Activated CD4-positive, alpha-beta T cell treated with anti-CD3 and anti-CD28 coated beads, Interleukin-2, amount 50 U/mL, for 16 hours (primary cell): ENCODE measurements at regions not wholly inside any gene's neighbourhood (a gene's known extent, or its start where the extent isn't known, plus 50 kb on each side); places are given as distances from the start of the nearest gene placed in this dataset.
"Not testable (repeated sequence)": the region's sequence is repeated elsewhere in the genome, so short reads cannot be mapped to it uniquely, and the experiment has no call there.

Experiments
- DNase-seq: peaks from one replicate; pipeline ENCODE4 v3.0.0-alpha.2; 2020

DNA sequence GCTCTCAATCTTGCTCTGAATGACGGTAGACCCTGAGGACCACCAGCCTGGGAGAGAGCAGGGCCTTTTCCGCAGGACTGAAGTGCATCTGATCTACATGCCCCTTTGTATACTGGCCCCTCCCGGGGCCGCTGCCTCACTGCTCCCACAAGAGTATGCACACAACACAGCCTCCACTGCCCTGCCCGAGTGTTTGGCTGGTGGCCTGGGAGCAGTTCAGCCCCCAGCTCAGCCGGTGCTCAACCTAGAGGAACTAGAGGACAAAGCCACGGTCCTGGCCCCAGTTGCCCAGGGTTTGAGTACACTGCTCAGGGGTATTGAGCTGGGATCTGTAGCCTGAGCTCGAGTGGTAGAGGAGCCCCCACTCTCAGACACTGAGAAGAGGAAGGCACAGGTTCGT, 118.9 kb upstream of the CAB39 start:
- DNase-seq = no peak

DNA sequence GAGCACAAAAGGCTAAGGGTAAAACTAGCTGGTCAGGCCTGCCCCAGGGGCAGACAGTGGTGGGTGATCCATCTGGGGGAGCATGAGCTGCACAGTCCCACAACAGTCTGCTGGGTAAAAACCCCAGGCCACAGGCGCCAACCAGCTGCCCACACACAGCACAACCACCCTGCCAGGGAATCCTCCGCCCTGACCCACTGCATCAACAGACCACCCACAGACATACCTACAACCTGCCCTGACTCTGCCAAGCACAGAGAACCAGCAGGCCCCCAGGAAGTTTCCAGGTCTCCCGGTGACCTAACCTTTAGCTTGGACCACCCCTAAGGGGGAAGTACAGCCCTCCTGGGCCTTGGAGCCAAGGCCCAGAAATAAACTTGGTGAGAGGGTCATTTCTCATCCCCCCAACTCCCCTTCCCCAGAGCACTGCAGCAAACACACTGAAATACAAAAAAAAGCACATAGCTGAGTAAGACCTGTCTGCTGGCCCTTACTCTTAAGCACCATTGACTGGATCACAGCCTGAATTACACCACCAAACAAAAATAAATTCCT, 118.3 kb upstream of the CAB39 start:
- DNase-seq = no peak

DNA sequence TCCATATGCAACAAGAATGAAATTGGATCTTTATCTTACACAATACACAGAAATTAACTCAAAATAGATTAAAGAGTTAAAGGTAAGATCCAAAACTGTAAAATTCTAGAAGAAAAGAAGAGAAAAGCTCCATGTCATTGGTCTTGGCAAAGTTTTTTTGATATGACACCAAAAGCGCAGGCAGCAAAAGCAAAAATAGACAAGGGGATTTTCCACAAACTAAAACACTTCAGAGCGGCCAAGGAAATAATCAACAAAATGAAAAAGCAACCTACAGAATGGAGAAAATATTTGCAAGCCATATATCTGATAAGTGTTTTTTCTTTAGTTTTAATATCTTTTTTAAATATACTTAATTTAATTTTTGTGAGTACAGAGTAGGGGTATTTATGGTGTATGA, 112.8 kb upstream of the CAB39 start:
- DNase-seq = no peak

DNA sequence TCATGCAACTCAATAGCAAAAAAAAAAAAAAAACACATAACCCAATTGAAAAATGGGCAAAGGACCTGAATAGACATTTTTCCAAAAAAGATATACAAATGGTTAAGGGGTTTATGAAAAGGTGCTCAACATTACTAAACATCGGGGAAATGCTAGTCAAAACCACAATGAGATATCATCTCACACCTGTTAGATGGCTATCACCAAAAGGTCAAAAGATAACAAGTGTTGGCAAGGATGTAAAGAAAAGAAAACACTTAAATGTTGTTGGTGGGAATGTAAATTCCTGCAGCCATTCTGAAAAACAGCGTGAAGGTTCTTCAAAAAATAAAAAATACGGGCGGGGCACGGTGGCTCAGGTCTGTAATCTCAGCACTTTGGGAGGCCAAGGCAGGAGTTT, 112.4 kb upstream of the CAB39 start:
- DNase-seq = no peak

DNA sequence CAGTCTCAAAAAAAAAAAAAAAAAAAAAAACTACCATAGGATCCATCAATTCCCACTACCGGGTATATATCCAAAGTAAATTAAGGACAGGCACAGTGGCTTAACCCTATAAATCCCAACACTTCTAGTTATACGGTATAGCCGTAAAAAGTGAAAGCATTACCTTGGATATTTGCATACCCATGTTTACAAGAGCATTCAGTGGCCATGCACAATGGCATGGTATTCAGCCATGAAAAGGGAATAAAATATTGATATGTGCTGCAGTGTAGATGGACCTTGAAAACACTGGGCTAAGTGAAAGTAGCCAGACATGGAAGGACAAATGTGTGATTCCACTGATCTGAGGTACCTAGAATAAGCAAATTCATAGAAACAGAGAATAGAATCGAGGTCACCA, 111.8 kb upstream of the CAB39 start:
- no peak for DNase-seq

DNA sequence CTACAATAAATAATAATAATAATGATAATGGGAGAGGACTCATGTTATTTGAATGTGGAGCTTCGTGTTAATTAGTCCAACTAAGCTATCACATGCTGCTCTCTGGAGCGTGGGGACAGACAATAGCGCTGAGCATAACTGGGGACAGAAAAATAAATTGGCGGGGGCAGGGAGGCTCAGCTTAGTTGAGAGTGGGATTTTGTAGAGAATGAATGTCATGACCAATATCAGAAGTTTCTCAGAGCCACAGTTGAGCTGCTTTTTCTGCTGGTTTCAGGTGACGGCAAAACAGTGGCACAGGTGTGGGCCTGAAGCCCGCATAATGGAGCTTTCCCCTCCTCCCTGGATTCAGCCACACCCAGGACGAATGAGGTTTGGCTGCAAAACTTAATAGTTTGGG, 111.1 kb upstream of the CAB39 start:
- DNase-seq = peak; percentile 21

DNA sequence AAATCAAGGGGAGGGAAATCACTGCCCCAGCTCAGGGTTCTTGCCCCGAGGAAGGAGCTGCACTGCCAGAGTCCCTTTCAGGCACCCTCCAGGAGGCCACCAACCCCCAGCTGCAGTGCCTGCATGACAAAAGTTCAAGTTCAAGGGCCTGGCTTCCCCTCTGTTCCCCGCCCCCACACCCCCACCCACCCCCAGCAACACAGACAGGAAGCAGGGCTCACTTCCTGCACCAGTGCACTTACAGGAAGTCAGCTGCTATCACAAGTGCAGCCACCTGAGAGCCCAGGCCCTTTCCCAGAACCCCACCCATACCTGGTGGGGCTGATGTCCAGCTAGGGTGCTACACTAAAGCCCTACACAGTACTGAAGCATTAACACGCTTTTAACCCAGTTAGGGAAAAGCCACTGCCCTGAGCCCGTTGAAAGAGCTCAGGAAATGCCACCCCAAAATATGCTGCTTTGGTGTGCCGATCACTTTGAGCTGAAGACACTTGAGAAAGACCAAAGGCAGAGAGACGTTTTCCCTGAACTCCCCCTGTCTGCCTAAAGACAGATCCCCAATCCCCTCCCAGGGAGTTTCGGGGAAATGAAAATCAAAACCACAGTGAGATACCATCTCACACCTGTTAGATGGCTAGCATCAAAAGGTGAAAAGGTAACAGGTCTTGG, 109.9 kb upstream of the CAB39 start:
- DNase-seq = peak; percentile 65

DNA sequence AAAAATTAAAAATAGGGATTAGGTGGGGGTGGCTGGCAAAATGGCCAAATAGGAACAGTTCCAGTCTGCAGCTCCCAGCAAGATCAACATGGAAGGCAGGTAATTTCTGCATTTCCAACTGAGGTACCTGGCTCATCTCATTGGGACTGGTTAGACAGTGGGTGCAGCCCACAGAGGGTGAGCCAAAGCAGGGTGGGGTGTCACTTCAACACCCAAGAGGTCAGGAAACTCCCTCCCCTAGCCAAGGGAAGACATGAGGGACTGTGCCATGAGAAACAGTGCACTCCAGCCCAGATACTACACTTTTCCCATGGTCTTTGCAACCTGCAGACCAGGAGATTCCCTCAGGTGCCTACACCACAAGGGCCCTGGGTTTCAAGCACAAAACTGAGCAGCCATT, 109.3 kb upstream of the CAB39 start:
- DNase-seq = not testable (repeated sequence)

DNA sequence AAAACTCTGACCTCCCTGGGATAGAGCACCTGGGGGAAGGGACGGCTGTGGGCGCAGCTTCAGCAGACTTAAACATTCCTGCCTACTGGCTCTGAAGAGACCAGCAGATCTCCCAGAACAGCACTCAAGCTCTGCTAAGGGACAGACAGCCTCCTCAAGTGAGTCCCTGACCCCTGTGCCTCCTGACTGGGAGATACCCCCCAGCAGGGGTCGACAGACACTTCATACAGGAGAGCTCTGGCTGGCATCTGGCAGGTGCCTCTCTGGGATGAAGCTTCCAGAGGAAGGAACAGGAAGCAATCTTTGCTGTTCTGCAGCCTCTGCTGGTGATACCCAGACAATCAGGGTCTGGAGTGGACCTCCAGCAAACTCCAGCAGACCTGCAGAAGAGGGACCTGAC, 108.5 kb upstream of the CAB39 start:
- DNase-seq = not testable (repeated sequence)

DNA sequence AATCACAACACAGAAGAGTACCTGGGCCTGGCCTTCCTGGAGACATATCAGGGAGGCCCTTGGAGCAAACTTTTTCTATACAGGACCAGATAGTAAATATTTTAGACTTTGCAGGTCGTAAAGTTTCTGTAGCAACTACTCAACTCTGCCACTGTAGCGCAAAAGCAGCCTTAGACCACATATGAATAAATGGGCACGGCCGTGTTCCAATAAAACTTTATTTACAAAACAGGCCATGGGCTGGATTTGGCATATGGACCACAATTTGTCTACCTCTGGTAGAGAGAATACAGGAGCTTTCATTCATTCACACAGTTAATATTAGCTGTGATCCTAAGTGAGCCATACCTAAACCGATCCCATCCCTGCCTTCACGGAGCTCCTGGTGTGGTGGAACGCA, 98.6 kb upstream of the CAB39 start:
- no peak for DNase-seq

DNA sequence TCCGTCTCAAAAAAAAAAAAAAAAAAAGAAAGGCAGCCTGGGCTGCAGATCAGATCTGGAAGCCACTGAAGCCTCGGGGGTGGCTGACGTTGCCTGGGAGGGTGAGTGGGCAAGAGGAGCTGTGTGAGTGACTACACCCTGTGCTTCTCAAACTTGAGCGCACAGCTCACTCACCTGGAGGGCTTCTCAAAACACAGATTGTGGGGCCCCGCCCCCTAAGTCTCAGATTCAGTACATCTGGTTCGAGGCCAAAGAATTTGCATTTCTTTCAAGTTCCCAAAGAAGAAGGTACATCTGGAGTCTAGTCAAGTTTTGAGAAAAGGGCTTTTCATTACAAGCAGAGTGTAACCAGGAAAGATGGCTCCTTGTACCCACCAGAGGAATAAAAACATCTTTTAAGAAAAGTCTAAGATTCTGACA, 97.7 kb upstream of the CAB39 start:
- no peak for DNase-seq

DNA sequence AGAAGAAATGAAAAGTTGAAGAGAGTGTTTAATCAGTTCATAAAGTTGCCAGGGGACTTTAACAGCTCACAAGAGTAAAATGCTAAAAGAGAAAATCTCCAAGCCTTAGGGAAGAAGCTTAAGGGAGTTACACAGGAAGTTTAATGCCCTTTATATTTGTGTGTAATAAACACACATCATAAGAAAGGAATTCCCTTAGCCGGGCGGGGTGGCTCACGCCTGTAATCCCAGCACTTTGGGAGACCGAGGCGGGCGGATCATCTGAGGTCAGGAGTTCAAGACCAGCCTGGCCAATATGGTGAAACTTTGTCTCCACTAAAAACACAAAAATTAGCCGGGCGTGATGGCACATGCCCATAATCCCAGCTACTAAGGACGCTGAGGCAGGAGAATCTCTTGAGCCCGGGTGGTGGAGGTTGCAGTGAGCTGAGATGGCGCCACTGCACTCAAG, 95.4 kb upstream of the CAB39 start:
- DNase-seq = not testable (repeated sequence)

DNA sequence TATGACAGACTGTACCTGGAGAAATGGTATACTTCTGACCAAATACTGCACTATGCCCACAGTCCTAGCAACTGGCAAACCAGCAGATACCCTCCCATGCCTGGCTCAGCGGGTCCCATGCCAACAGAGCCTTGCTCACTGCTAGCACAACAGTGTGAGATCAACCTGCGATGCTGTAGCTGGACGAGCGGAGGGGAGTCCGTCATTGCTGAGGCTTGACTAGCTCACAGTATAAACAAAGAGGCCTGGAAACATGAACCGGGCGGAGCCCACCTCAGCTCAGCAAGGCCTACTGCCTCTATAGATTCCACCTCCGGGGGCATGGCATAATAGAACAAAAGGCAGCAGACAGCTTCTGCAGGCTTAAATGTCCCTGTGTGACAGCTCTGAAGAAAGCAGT, 93.2 kb upstream of the CAB39 start:
- DNase-seq = no peak

DNA sequence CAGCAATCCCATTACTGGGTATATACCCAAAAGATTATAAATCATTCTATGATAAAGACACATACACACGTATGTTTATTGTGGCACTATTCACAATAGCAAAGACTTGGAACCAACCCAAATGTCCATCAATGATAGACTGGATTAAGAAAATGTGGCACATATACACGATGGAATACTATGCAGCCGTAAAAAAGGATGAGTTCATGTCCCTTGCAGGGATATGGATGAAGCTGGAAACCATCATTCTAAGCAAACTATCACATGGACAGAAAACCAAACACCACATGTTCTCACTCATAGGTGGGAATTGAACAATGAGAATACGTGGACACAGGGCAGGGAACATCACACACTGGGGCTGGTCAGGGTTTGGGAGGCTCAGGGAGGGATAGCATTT, 87.4 kb upstream of the CAB39 start:
- not testable (repeated sequence) for DNase-seq

DNA sequence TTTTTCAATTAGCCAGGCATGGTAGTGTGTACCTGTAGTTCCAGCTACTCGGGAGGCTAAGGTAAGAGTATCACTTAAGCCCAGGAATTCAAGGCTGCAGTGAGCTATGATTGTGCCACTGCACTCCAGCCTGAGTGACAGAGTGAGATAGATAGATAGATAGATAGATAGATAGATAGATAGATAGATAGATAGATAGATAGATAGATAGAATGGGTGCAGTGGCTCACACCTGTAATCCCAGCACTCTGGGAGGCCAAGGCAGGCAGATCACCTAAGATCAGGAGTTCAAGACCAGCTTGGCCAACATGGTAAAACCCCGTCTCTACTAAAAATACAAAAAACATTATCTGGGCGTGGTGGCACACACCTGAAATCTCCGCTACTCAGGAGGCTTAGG, 85.6 kb upstream of the CAB39 start:
- not testable (repeated sequence) for DNase-seq

DNA sequence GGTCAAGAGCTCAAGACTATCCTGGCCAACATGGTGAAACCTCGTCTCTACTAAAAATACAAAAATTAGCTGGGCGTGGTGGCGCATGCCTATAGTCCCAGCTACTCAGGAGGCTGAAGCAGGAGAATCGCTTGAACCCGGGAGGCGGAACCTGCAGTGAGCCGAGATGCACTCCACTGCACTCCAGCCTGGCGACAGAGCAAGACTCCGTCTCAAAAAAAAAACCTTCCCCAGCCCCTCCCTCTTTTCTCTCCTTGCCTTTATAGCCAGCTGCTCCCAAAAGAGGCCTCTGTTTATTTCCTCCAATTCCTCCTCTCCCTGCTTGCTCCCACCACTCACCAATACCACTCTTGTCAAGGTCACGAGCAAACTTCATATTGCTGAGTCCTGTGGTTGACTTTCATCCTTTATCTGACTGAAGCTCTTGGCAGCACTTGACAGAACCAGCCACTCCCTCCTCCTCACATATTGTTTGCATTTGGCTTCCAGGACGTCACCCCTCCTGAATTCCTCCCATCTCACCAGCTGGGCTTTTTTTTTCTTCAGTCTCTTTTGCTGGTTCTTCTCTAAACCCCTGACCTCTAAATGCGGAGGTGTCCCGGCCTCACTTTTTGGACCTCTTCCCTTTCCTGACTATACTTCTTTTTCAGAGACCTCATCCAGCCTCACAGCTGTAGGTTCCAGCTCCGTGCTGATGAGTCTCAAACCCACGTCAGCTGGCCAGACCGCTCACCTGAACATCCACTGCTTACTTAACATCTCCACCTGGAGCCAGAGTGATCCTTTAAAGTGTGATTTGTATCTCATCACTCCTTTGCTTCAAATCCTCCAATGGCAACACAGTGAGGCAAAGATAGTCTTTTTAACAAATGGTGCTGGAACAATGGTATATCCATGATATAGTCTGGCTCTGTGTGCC, 84.6 kb upstream of the CAB39 start:
- no peak for DNase-seq

DNA sequence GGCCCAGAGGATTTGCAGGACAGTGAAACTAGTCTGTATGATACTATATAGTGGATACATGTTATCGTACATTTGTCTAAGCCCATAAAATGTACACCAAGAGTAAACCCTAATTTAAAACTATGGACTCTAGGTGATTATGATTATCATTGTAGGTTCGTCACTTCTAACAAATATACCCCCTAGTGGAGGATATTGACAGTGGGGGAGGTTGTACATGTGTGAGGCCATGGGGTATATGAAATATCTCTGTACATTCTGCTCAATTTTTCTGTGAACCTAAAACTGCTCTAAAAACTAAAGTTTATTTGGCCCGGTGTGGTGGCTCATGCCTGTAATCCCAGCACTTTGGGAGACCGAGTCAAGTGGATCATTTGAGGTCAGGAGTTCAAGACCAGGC, 81.2 kb upstream of the CAB39 start:
- no peak for DNase-seq

DNA sequence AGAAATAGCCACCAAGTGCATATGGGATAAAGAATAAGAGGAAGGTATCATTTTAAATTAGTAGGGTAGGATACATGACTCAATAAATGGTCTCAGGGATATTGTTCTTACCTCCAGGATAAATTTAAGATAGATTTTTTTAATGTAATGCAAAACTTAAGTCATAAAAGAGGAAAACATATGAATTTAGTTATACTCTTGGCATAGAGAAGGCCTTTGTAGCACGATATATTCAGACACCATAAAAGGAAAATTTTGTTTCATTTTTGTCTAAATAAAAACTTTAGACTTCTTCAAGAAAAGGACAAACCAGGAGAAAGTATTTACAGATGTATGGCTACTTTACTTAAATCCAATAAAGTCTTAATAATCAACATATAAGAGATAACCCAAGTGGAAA, 78.5 kb upstream of the CAB39 start:
- no peak for DNase-seq

DNA sequence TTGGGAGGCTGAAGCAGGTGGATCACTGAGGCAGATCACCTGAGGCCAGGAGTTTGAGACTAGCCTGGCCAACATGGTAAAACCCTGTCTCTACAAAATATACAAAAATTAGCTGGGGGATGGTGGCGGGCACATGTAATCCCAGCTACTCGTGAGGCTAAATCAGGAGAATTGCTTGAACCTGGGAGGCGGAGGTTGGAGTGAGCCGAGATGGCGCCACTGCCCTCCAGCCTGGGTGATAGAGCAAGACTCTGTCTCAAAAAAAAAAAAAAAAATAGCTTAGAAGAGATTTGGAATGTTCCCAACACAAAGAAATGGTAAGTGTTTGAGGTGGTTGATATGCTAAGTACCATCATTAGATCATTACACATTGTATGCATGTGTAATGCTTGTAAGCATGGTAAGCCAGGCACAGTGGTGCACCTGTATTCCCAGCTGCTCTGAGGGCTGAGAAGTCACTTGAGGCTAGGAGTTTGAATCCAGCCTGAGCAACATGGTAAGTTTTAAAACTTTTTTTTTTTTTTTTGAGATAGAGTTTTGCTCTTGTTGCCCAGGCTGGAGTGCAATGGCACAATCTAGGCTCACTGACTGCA, 77.8 kb upstream of the CAB39 start:
- not testable (repeated sequence) for DNase-seq

DNA sequence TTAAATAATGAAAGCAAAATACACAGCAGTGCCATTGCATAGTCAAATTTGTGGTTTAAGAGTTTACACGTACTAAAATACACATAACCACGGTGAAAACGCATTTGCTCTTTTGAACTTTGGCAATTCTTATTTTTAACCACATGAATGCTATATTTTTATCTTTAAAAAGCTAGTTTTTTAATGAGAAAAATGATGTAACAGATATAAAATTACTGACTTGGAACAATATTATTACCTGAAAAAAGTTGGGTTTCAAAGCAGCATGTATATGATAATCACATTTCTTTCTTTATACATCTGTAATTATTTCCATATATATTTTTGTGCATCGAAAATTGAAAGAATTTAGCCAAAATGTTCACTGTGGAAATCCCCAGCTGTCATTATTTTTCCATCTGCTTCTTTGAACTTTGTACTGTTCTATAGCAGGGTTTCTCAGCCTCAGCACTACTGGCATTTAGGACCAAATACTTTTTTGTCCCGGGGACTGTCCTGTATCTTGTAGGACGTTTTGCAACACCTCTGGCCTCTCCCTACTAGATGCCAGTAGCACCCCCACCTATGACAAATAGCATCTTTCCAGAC, 75.9 kb upstream of the CAB39 start:
- DNase-seq = no peak

DNA sequence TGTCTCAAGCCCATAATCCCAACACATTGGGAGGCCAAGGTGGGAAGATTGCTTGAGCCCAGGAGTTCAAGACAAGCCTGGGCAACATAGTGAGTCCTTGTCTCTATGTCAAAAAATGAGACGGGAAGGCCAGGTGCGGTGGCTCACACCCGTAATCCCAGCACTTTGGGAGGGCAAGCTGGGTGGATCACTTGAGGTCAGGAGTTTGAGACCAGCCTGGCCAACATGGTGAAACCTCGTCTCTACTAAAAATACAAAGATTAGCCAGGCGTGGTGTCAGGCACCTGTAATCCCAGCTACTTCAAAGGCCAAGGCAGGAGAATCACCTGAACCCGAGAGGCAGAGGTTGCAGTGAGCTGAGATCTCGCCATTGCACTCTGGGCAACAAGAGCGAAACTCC, 75.2 kb upstream of the CAB39 start:
- not testable (repeated sequence) for DNase-seq

DNA sequence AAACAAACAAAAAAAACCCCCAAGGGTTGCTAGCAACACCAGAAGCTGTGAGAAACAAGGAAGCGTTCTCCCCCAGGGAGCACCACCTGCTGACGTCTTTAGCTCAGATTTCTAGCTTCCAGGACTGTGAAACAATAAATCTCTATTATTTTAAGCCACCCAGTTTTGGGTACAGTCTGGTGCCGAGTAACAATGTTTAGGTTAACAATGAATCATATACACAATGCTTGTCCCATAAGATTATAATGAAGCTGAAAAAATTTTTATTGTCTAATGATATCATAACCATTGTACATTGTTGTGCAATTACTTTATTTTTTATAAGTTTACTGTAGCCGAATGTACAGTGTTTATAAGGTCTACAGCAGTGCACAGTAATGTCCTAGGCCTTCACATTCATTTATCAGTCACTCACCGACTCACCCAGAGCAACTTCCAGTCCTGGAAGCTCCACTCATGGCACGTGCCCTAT, 72.1 kb upstream of the CAB39 start:
- no peak for DNase-seq

DNA sequence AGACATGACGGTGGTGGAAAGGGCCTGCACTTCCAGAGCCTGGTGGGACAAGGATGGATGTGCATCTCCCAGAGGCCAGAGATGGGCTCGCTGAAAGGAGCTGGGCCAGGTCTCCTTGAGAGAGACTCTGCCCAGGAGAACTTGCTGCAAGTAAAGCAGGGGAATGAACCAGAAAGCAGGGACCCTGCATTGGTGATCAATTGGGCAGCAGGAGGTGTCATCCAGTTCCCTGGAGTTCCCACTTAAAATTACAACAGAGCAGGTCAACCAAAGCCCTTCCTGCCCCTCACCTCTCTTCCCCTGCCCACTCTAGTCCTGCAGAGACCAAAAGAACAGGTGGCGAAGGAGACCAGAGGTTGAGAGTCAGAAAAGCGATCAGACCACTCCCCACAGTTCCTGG, 69.7 kb upstream of the CAB39 start:
- DNase-seq = no peak
